Astrocyte (in vitro differentiated cells and primary cell): ENCODE measurements at regions not wholly inside any gene's neighbourhood (a gene's known extent, or its start where the extent isn't known, plus 50 kb on each side); places are given as distances from the start of the nearest gene placed in this dataset.

ENCODE experiments used
- EZH2 ChIP-seq: IDR thresholded peaks from 2 replicates; pipeline ENCODE4 v1.6.1; 2012; ENCODE audit warnings: mild to moderate bottlenecking, low read length, inconsistent platforms; ENCODE audit not compliant: insufficient read depth
- TF ChIP-seq, protein P1 (sequence below): IDR thresholded peaks from 2 replicates; pipeline ENCODE4 v1.5.1; 2011; ENCODE audit warnings: low read depth, mild to moderate bottlenecking, inconsistent platforms, low read length, moderate library complexity; ENCODE audit not compliant: insufficient read depth

DNA sequence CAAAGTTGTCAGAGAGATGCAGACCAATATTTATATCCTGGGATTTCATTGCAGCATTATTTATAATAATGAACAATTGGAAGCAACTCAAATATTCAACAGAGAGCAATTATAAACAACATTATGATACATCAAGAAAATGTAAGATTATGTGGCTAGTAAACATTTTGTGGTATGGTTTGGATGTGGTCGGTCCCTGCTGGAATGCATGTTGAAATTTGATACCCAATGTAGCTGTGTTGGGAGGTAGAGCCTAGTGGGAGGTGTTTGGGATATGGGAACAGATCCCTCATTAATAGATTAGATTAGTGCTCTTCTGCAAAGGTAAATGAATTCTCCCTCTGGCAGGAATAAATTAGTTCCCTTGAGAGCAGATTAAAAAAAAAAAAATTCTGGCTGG is 350.9 kb downstream of the ANKRD30A start:
- TF ChIP-seq EZH2, result no peak
- TF ChIP-seq, protein P1, sequence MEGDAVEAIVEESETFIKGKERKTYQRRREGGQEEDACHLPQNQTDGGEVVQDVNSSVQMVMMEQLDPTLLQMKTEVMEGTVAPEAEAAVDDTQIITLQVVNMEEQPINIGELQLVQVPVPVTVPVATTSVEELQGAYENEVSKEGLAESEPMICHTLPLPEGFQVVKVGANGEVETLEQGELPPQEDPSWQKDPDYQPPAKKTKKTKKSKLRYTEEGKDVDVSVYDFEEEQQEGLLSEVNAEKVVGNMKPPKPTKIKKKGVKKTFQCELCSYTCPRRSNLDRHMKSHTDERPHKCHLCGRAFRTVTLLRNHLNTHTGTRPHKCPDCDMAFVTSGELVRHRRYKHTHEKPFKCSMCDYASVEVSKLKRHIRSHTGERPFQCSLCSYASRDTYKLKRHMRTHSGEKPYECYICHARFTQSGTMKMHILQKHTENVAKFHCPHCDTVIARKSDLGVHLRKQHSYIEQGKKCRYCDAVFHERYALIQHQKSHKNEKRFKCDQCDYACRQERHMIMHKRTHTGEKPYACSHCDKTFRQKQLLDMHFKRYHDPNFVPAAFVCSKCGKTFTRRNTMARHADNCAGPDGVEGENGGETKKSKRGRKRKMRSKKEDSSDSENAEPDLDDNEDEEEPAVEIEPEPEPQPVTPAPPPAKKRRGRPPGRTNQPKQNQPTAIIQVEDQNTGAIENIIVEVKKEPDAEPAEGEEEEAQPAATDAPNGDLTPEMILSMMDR, result no peak
